PC-9 (cell line): ENCODE measurements at regions not wholly inside any gene's neighbourhood (a gene's known extent, or its start where the extent isn't known, plus 50 kb on each side); places are given as distances from the start of the nearest gene placed in this dataset.

Source experiments
- EZH2 ChIP-seq: fragments of 200-600 bp; sonication (generic); IDR thresholded peaks from 2 replicates; pipeline ENCODE4 v1.8.0; 2017; ENCODE audit warnings: antibody characterized with exemption, low read depth
- TF ChIP-seq, protein P1 (sequence below): fragments of 200-600 bp; sonication (generic); conservative IDR thresholded peaks from 2 replicates; pipeline ENCODE4 v1.6.1; 2017; ENCODE audit warnings: mixed run types, antibody characterized with exemption, mild to moderate bottlenecking, moderate library complexity

DNA sequence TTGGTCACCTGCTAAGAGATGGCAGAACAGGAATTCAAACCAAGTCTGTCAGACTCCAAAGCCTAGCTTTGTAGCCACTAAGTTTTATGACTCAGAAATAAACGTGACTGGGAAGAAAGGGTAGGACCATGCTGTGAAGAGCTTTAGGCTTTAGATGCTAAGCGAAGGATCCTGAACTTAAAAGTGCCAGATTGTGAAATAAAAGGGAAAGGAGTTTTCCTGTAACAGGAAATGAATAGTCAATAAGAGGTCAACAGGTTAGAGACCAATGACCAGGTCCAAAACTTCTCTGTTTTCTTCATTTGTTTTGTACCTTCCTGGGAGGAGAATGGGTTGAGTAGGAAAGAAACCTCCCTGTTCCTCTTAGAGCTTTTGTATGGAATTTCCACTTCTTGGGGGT is 98.8 kb upstream of the EOLA2 start:
- TF ChIP-seq, protein P1, sequence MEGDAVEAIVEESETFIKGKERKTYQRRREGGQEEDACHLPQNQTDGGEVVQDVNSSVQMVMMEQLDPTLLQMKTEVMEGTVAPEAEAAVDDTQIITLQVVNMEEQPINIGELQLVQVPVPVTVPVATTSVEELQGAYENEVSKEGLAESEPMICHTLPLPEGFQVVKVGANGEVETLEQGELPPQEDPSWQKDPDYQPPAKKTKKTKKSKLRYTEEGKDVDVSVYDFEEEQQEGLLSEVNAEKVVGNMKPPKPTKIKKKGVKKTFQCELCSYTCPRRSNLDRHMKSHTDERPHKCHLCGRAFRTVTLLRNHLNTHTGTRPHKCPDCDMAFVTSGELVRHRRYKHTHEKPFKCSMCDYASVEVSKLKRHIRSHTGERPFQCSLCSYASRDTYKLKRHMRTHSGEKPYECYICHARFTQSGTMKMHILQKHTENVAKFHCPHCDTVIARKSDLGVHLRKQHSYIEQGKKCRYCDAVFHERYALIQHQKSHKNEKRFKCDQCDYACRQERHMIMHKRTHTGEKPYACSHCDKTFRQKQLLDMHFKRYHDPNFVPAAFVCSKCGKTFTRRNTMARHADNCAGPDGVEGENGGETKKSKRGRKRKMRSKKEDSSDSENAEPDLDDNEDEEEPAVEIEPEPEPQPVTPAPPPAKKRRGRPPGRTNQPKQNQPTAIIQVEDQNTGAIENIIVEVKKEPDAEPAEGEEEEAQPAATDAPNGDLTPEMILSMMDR: no peak
- no peak for TF ChIP-seq EZH2
